Stimulated activated CD4-positive, alpha-beta T cell treated with anti-CD3 and anti-CD28 coated beads, Interleukin-2, amount 100 ng/mL, for 48 hours (primary cell): ENCODE measurements at regions not wholly inside any gene's neighbourhood (a gene's known extent, or its start where the extent isn't known, plus 50 kb on each side); places are given as distances from the start of the nearest gene placed in this dataset.

Experiments
- DNase-seq, 2 donors: peaks; one replicate each; pipeline ENCODE4 v3.0.0-alpha.2; 2020

DNA sequence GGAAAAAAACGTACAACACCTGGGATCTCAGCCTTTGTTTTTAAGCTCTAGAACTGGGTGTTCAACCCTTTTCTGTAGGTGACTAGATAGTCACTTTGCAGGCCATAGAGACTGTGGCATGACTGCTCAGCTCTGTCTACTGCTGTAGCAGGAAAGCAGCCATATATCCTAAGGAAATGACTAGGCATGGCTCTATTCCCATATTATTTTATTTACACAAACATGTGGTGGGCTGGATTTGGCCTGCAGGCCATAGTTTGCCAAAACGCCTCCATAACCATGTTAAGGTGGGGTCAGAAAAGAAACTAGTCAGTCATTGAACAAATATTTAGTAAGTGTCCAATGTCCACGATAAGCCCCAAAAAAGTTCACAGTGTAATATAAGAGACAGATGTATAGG, 452.5 kb downstream of the MCTP2 start:
- no peak for DNase-seq

DNA sequence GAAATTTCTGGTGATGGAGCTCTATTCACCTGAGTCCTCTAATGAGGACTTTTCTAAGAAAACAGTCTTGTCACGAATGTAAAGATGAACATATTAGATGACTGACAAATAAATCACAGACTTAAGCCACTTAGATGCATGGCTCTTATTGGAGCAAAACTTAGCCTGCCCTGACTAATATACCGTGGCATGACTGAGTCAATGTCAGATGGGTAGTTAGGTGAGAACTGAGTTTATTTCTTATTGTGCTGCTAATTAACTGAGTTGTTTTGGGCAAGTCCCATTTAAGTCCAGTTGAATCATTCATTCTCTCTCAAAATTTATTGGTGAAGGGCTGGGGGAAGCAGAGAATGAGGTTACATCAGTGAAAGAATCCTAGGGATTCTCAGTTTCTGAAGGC, 459.8 kb downstream of the MCTP2 start:
- DNase-seq: no peak

DNA sequence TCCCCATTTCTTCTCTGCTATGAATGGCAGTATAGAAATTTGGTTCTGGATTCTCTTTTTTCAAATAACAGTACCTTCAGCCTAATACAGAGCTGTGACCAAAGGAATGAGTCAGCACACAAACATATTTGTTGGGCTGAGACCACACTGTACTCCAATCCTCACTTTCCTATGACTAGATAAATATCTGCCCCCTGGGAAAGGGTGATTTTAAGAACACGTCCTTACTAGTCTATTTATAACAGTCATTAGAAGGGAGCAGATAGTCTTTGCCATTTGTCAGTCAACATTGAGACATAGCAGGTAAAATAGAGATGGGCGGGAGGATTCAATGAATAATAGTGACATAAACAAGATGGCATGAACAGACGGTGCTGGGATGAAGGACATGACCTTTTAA, 461.3 kb downstream of the MCTP2 start:
- DNase-seq: no peak

- DNase-seq: no peak
Observed at GRCh38 chr15:94700211-94700610, 468.9 kb downstream of the MCTP2 start.

DNA sequence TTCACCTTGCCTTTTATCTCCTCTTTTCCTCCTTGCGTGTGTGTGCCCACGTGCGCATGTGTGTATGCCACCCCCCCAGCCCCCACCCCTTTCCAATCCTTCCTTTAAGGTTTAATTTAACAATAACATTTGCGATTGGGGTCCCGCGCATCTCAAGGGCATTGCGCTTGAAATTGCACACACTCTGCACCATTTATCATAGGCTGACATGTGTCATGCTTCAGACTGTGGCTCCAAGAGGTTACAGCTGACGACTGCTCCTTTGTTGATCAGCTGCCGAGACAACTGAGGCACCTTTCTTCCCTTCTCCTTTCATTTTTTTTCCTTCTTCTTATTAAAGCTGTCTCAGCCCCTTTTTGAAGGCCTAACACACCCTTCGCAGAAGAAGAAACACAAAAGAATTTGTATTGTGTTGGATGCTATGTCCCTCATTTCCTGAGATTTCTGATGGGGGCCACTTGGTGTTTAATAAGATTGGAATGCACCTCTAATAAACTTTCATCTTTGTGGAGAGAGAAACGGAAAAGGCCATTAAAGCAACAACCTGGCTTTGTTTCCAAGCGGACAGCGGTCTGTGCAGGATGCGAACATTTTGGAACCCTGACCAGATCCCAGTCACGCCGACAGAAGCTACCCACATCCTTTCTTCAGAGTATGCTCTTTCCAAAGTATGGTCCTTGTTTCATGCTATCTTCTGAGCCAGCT, 470.1 kb downstream of the MCTP2 start:
- DNase-seq: no peak

GRCh38 chr15:94703596-94703995, 472.2 kb downstream of the MCTP2 start:
- DNase-seq: no peak

DNA sequence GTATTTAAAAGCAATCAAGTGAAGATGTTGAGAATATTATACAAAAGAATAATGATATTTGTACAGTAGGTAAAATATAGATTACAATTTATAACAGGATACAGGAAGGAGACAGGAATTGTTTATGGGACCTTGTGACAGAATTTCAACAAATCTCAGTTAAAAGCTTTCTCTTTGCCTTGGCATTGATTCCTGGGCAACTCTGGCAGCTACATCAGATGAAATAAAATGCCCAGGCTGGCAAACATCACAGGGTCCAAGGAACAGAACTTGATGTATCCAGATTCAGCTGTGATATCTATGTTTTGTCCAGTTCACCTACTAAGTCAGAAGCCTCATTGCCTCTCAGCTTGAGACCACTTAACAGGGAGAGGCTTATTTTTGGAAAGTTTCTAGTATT, 473.1 kb downstream of the MCTP2 start:
- DNase-seq: no peak

DNA sequence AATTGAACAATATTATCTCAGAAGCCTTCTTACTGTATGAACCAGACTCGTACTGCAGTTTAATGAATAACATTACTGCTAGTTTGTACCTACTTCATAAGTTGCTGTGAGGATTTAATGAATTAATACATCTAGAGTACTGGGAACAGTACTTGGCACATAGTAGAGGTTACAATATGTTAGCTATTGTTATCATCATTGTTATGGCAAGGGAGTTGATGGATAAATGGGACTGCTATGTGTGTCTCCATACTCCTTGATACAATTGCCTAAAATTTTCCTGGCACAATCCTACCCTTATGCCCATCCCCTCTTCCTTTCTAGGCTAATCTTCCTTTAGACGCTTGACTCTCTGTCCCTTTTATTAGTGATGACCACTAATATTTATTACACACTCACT, 473.6 kb downstream of the MCTP2 start:
- no peak for DNase-seq

GRCh38 chr15:94709319-94709718, 478.0 kb downstream of the MCTP2 start:
- no peak for DNase-seq

DNA sequence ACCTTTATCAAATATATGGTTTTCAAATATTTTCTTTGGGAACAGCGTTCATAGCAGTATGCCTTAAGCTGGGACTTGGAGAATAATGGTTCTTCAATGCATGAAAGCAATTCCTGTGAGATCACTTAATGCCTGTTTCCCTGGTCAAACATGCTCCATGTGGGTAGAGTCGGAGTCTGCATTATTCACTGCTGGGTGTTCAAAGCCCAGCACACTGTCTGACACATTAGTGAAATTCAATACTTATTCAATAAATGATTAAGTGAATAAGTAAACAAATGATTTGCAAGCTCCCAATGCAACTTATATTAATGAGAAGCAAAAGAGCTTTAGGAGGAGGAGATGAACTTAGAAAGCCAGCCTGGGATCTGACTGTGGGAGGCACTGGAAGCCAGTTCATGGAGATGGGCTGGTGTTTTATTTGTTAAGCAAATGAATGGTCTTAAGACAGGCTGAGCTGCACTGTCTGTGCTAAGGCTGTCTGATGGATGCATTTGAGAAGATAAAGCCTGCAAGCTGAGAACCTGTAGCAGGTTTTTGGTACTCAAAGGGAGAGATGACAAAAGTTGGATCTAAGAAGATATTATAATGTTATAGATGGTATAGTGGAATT, 490.8 kb downstream of the MCTP2 start:
- no peak for DNase-seq

DNA sequence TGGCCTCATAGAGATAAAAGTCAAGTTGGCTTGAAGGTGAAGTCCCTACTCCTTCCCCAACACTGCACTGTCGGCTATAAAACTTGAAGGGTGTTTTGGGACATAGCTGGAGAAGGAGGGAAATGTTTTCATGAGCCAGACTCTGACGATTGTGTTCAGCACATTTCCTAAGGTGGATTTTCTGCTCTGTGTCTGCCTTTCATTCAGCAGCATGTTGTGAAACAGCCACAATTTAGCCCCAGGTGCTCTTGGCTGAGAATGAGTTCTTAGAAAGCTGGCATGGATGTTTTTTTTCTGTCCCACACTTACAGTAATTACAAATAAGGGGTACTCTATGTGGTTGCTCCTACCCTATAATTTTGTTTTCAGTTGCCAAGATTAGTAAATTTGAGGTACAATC, 492.4 kb downstream of the MCTP2 start:
- DNase-seq: no peak

GRCh38 chr15:94731286-94731685, 499.9 kb downstream of the MCTP2 start:
- no peak for DNase-seq

DNA sequence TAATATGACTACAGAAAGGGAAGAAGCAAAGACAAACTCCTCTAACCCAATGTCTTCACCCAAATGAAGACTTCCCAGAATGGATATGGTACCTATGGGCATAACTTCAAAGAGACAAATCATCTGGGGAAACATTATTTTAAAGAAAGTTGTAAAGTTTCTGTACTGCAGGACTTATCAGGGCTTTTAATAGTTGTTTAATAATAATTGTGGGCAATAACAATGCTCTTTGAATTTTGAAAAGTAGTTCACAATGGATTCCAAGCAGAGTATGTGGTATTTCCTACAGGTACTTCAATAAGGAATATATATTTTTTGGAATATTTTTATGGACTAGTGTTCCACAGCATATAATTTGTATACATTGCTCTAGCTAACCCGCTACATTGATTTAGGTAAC, 503.1 kb downstream of the MCTP2 start:
- no peak for DNase-seq

GRCh38 chr15:94736236-94736635, 504.9 kb downstream of the MCTP2 start:
- no peak for DNase-seq

- no peak for DNase-seq
Observed at GRCh38 chr15:94739639-94740038, 508.3 kb downstream of the MCTP2 start.

DNA sequence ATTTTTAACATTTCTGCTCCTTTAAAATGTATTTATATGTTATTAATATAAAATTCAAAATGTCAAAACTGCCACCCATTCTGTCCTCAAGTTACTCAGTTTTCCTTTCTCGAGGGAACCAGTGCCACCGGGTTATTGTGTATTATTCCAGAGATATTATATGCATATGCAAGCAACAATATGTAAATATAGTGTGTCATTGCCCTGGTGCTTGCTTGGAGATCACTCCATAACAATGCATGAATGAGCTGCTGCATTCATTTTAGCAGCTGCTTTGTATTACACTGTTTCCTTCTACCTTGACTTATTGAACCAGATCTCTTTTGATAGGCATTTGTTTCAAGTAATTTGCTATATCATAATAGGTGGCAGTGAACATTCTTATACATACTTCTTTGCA, 509.1 kb downstream of the MCTP2 start:
- no peak for DNase-seq

DNA sequence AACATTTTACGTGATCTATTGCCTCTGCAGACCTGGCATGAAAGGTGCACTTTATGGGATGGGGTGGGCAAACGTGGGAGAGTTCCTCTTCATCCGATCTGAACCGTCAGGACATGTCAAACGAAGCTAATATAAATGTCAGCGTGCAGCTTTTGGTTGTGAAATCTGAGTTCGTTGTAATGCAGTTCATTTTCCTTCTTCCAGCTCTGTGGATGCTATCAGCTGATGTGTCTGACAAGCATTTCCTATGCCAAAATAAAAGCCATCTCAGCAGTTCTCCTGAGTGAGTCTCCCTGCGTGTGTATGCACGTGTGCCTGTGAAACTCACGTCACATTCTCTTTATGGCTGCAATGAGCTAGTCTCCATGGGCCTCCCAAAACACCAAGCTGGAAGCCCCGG, 512.3 kb downstream of the MCTP2 start:
- DNase-seq: no peak

- no peak for DNase-seq
Observed at GRCh38 chr15:94744080-94744793, 512.9 kb downstream of the MCTP2 start.

DNA sequence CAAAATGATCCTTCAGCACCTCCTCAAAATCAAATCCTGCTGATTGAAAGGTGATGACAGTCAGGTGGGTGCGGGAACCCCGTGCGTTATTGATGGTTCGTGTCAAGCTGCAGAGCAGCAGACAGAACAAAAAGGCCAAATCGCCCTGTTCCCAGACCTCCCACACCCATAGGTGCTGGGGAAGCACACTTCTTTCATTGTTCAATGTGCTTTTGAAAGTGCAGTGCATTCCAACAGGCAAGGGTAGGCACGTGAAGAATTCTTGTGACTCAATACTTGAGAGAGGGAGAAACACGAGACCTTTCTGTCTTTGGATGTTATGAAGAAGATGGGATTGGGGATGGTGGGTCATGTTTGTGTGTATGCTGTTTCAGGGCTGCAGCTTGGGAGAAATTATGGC, 514.0 kb downstream of the MCTP2 start:
- no peak for DNase-seq

DNA sequence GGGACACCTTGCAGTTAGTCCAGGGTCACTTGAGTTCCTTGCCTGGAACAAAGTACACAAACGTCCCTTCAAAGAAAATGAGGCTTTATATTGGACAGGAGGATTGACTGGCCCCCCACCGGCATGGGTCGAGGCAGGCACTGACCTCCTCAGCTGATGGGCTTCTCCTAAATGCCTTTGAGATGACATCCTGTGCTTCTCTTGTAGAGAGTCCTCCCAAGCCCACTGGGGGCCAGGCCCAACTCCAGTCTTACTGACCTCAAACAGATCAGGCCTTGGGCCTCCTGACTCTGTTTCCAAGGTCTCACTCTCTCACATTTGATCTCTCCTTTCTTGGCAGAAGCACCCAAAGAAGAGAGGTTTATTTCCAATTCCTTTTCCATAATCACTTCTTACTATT, 516.1 kb downstream of the MCTP2 start:
- no peak for DNase-seq

DNA sequence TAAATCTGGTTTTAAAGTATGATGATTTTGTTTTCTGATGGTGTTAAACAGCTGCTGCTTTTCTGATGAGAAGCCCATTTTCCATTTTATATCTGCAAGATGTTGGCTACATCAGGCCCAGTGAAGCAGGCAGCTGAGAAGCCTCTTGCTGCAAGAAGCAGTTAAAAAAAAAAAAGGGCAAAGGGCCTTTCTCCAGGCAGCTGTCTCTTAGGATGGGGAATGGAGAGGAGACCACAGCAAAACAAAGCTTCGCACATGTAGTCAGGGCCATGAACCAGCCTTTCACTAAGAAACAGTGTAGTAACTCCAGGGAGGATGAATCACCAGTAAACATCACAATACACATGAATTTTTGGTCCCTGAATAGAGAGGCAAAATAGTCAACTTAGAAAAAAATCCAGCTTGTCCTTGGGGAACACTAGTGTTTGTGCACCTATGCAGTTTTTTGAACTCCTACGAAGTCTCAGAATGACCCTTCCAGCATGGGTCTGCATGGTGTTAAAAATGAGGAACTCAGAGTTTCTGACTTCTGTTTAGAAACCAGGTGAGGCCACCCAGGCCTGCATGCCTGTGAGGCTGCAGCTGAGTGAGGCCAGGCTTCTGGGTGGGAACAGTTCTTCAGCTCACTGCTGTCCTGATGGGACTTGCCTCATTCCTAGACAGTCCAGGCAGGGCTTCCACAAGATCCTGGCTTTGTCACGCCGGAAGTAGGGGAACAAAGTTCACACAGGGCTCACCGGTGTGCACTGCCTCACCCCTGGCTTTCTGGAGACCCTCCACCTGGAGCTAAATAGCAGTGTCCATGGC, 518.7 kb downstream of the MCTP2 start:
- no peak for DNase-seq

- DNase-seq: no peak
Observed at GRCh38 chr15:94760348-94760747, 529.0 kb downstream of the MCTP2 start.

- DNase-seq: no peak
Observed at GRCh38 chr15:94761574-94761973, 530.2 kb downstream of the MCTP2 start.

DNA sequence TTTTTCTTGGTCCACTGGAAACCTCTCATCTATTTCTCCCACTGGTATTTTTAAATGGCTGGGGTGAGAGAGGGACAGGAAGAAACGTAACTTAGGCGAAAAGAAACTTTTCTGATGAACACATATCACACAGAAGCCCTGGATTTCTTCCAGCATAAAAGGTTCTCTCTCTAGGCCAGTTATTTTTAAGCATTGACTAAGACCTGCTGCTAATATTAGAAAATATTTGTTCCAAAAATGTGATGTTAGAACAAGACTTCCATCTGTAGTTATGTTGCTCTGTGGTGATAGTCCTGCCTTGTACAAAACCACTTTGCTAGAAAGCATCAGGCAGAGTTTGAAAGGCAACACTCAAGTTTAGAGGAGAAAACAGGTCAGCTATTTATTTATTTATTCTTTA, 537.7 kb downstream of the MCTP2 start:
- DNase-seq: no peak
